A673 (cell line): ENCODE measurements at regions not wholly inside any gene's neighbourhood (a gene's known extent, or its start where the extent isn't known, plus 50 kb on each side); places are given as distances from the start of the nearest gene placed in this dataset.

ENCODE experiments used
- EZH2 ChIP-seq: fragments of 200-600 bp; sonication (generic); IDR thresholded peaks from 2 replicates; pipeline ENCODE4 v1.6.1; 2017; ENCODE audit warnings: borderline replicate concordance, low read depth, mild to moderate bottlenecking, mixed read lengths, antibody characterized with exemption, low read length; ENCODE audit not compliant: poor library complexity, severe bottlenecking
- TF ChIP-seq, protein P1 (sequence below): fragments of 300-800, 200-600 bp; sonication (generic); conservative IDR thresholded peaks from 2 replicates; pipeline ENCODE4 v1.5.1; 2017; ENCODE audit warnings: low read depth, mild to moderate bottlenecking, antibody characterized with exemption, low read length, moderate library complexity, mixed read lengths

DNA sequence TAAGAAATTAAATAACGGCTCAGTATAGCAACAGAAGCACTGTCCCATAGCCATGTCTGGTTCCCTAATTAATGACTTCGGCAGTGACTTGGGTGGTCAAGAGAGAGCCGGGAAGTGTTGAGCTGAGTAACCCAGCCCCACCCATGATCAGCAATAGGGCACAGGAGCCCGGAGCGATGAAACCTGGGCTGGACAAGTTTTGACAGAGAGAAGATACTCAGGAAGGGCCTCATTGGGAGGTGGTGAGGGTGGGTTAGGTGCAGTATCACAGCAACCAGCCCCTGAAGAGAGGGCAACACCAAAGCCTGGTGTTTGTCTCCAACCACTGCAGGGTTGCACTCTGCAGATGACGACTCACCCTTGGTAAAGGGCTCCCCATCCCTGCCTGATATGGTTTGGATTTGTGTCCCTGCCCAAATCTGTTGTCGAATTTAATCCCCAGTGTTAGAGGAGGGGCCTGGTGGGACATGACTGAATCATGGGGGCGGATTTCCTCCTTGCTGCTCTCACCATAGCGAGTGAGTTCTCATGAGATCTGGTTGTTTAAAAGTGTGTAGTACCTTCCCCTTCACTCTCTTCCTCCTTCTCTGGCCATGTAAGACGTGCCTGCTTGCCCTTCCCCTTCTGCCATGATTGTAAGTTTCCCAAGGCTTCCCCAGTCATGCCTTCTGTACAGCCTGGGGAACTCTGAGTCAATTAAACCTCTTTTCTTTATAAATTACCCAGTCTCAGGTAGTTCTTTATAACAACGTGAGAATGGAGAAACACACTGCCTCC, 124.9 kb upstream of the MED13L start:
- TF ChIP-seq, protein P1, sequence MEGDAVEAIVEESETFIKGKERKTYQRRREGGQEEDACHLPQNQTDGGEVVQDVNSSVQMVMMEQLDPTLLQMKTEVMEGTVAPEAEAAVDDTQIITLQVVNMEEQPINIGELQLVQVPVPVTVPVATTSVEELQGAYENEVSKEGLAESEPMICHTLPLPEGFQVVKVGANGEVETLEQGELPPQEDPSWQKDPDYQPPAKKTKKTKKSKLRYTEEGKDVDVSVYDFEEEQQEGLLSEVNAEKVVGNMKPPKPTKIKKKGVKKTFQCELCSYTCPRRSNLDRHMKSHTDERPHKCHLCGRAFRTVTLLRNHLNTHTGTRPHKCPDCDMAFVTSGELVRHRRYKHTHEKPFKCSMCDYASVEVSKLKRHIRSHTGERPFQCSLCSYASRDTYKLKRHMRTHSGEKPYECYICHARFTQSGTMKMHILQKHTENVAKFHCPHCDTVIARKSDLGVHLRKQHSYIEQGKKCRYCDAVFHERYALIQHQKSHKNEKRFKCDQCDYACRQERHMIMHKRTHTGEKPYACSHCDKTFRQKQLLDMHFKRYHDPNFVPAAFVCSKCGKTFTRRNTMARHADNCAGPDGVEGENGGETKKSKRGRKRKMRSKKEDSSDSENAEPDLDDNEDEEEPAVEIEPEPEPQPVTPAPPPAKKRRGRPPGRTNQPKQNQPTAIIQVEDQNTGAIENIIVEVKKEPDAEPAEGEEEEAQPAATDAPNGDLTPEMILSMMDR = no peak
- no peak for TF ChIP-seq EZH2
